Activated T-cell treated with anti-CD3 and anti-CD28 coated beads, Interleukin-2, amount 50 U/mL, for 24 hours (primary cell): ENCODE measurements at regions not wholly inside any gene's neighbourhood (a gene's known extent, or its start where the extent isn't known, plus 50 kb on each side); places are given as distances from the start of the nearest gene placed in this dataset.

ENCODE experiments used
- DNase-seq: peaks from one replicate; pipeline ENCODE4 v3.0.0-alpha.2; 2020
- H3K27ac Mint-ChIP-seq: 2 replicates; pipeline ENCODE4 v1.8.0; 2020; ENCODE audit warnings: mild to moderate bottlenecking, mixed read lengths
- H3K27me3 Mint-ChIP-seq: 2 replicates; pipeline ENCODE4 v1.8.0; 2020; ENCODE audit warnings: mixed read lengths
- H3K36me3 Mint-ChIP-seq: 2 replicates; pipeline ENCODE4 v1.8.0; 2020; ENCODE audit warnings: low read depth, mixed read lengths
- H3K4me1 Mint-ChIP-seq: 2 replicates; pipeline ENCODE4 v1.8.0; 2020; ENCODE audit warnings: low read depth, mixed read lengths
- H3K4me3 Mint-ChIP-seq: 2 replicates; pipeline ENCODE4 v1.8.0; 2020; ENCODE audit warnings: mild to moderate bottlenecking, moderate library complexity, mixed read lengths
- H3K9me3 Mint-ChIP-seq: 2 replicates; pipeline ENCODE4 v1.8.0; 2020; ENCODE audit warnings: mixed read lengths

GRCh38 chr3:31142543-31142942, 248.1 kb upstream of the GADL1 start:
- H3K36me3 Mint-ChIP-seq, result no peaks in the 10 kb centered on the region
- no peaks in the 10 kb centered on the region for H3K27me3 Mint-ChIP-seq
- no peak for DNase-seq
- H3K27ac Mint-ChIP-seq, result no peak overlapping the region
- no peaks in the 10 kb centered on the region for H3K4me1 Mint-ChIP-seq
- no peak overlapping the region for H3K4me3 Mint-ChIP-seq
- H3K9me3 Mint-ChIP-seq, result no peaks in the 10 kb centered on the region

GRCh38 chr3:31145062-31145461, 250.6 kb upstream of the GADL1 start:
- H3K27me3 Mint-ChIP-seq, result no peaks in the 10 kb centered on the region
- H3K9me3 Mint-ChIP-seq, result peaks cover 12% of the 10 kb centered on the region
- no peaks in the 10 kb centered on the region for H3K4me1 Mint-ChIP-seq
- peaks cover 9% of the 10 kb centered on the region for H3K36me3 Mint-ChIP-seq
- H3K4me3 Mint-ChIP-seq, result no peak overlapping the region
- no peak overlapping the region for H3K27ac Mint-ChIP-seq
- no peak for DNase-seq

GRCh38 chr3:31147550-31147949, 253.1 kb upstream of the GADL1 start:
- H3K27me3 Mint-ChIP-seq, result no peaks in the 10 kb centered on the region
- peaks cover 11% of the 10 kb centered on the region for H3K36me3 Mint-ChIP-seq
- no peak overlapping the region for H3K27ac Mint-ChIP-seq
- no peaks in the 10 kb centered on the region for H3K4me1 Mint-ChIP-seq
- no peak overlapping the region for H3K4me3 Mint-ChIP-seq
- no peak for DNase-seq
- H3K9me3 Mint-ChIP-seq, result peaks cover 14% of the 10 kb centered on the region

- Mint-ChIP-seq H3K27me3 (no peaks in the 10 kb centered on the region), H3K27ac (no peak overlapping the region), H3K4me3 (no peak overlapping the region), H3K9me3 (no peaks in the 10 kb centered on the region), H3K4me1 (peaks cover 11% of the 10 kb centered on the region), H3K36me3 (no peaks in the 10 kb centered on the region)
- DNase-seq, result no peak
Measured at GRCh38 chr3:31157047-31157694, 262.7 kb upstream of the GADL1 start.

GRCh38 chr3:31157893-31158620, 263.6 kb upstream of the GADL1 start:
- Mint-ChIP-seq H3K4me1 (peaks cover 11% of the 10 kb centered on the region), H3K27me3 (no peaks in the 10 kb centered on the region), H3K4me3 (no peak overlapping the region), H3K27ac (no peak overlapping the region), H3K36me3 (no peaks in the 10 kb centered on the region), H3K9me3 (no peaks in the 10 kb centered on the region)
- no peak for DNase-seq

- Mint-ChIP-seq H3K4me3 (no peak overlapping the region), H3K9me3 (no peaks in the 10 kb centered on the region), H3K36me3 (no peaks in the 10 kb centered on the region), H3K27ac (no peak overlapping the region), H3K27me3 (no peaks in the 10 kb centered on the region), H3K4me1 (peaks cover 11% of the 10 kb centered on the region)
- no peak for DNase-seq
Measured at GRCh38 chr3:31159331-31160039, 265.0 kb upstream of the GADL1 start.

GRCh38 chr3:31161889-31162288, 267.4 kb upstream of the GADL1 start:
- peaks cover 9% of the 10 kb centered on the region for H3K4me1 Mint-ChIP-seq
- H3K4me3 Mint-ChIP-seq, result no peak overlapping the region
- DNase-seq, result no peak
- no peaks in the 10 kb centered on the region for H3K36me3 Mint-ChIP-seq
- no peak overlapping the region for H3K27ac Mint-ChIP-seq
- no peaks in the 10 kb centered on the region for H3K27me3 Mint-ChIP-seq
- H3K9me3 Mint-ChIP-seq, result no peaks in the 10 kb centered on the region

- Mint-ChIP-seq H3K27ac (no peak overlapping the region), H3K27me3 (no peaks in the 10 kb centered on the region), H3K4me1 (peaks cover 6% of the 10 kb centered on the region), H3K4me3 (no peak overlapping the region), H3K36me3 (no peaks in the 10 kb centered on the region), H3K9me3 (no peaks in the 10 kb centered on the region)
- DNase-seq, result no peak
Measured at GRCh38 chr3:31164381-31164780, 269.9 kb upstream of the GADL1 start.

- Mint-ChIP-seq H3K4me3 (no peak overlapping the region), H3K9me3 (no peaks in the 10 kb centered on the region), H3K27ac (no peak overlapping the region), H3K27me3 (no peaks in the 10 kb centered on the region), H3K36me3 (no peaks in the 10 kb centered on the region), H3K4me1 (peaks cover 6% of the 10 kb centered on the region)
- DNase-seq, result no peak
Measured at GRCh38 chr3:31165399-31165860, 271.0 kb upstream of the GADL1 start.

GRCh38 chr3:31166249-31166885, 271.9 kb upstream of the GADL1 start:
- Mint-ChIP-seq H3K36me3 (no peaks in the 10 kb centered on the region), H3K27ac (no peak overlapping the region), H3K9me3 (no peaks in the 10 kb centered on the region), H3K27me3 (no peaks in the 10 kb centered on the region), H3K4me1 (peaks cover 6% of the 10 kb centered on the region), H3K4me3 (no peak overlapping the region)
- DNase-seq, result no peak

- Mint-ChIP-seq H3K27ac (no peak overlapping the region), H3K27me3 (no peaks in the 10 kb centered on the region), H3K36me3 (no peaks in the 10 kb centered on the region), H3K4me1 (peaks cover 10% of the 10 kb centered on the region), H3K4me3 (no peak overlapping the region), H3K9me3 (peaks cover 2% of the 10 kb centered on the region)
- DNase-seq, result no peak
Measured at GRCh38 chr3:31167666-31168065, 273.2 kb upstream of the GADL1 start.

- no peak overlapping the region for H3K4me3 Mint-ChIP-seq
- H3K36me3 Mint-ChIP-seq, result no peaks in the 10 kb centered on the region
- no peak for DNase-seq
- no peaks in the 10 kb centered on the region for H3K27me3 Mint-ChIP-seq
- peaks cover 16% of the 10 kb centered on the region for H3K4me1 Mint-ChIP-seq
- no peak overlapping the region for H3K27ac Mint-ChIP-seq
- H3K9me3 Mint-ChIP-seq, result peaks cover 4% of the 10 kb centered on the region
Measured at GRCh38 chr3:31170932-31171670, 276.6 kb upstream of the GADL1 start.

GRCh38 chr3:31172336-31172735, 277.9 kb upstream of the GADL1 start:
- H3K4me3 Mint-ChIP-seq, result no peak overlapping the region
- H3K9me3 Mint-ChIP-seq, result peaks cover 4% of the 10 kb centered on the region
- DNase-seq, result no peak
- peaks cover 11% of the 10 kb centered on the region for H3K4me1 Mint-ChIP-seq
- no peak overlapping the region for H3K27ac Mint-ChIP-seq
- no peaks in the 10 kb centered on the region for H3K36me3 Mint-ChIP-seq
- no peaks in the 10 kb centered on the region for H3K27me3 Mint-ChIP-seq

GRCh38 chr3:31173118-31173718, 278.8 kb upstream of the GADL1 start:
- Mint-ChIP-seq H3K27ac (no peak overlapping the region), H3K27me3 (no peaks in the 10 kb centered on the region), H3K9me3 (peaks cover 4% of the 10 kb centered on the region), H3K4me3 (no peak overlapping the region), H3K4me1 (peaks cover 11% of the 10 kb centered on the region), H3K36me3 (no peaks in the 10 kb centered on the region)
- no peak for DNase-seq
